BLaER1 (cell line): ENCODE measurements at regions not wholly inside any gene's neighbourhood (a gene's known extent, or its start where the extent isn't known, plus 50 kb on each side); places are given as distances from the start of the nearest gene placed in this dataset.

Experiments
- H3K27ac ChIP-seq: shearing (Covaris generic); formaldehyde crosslinking; 2 replicates; pipeline ENCODE4 v1.8.1; 2022
- H3K27me3 ChIP-seq: shearing (Covaris generic); formaldehyde crosslinking; 2 replicates; pipeline ENCODE4 v1.8.1; 2022
- H3K36me3 ChIP-seq: shearing (Covaris generic); formaldehyde crosslinking; 2 replicates; pipeline ENCODE4 v1.8.1; 2022
- H3K4me1 ChIP-seq: shearing (Covaris generic); formaldehyde crosslinking; 2 replicates; pipeline ENCODE4 v1.8.1; 2022
- H3K4me2 ChIP-seq: shearing (Covaris generic); formaldehyde crosslinking; 2 replicates; pipeline ENCODE4 v1.8.1; 2022
- H3K4me3 ChIP-seq: shearing (Covaris generic); formaldehyde crosslinking; 2 replicates; pipeline ENCODE4 v1.8.1; 2022
- H3K9ac ChIP-seq: shearing (Covaris generic); formaldehyde crosslinking; 2 replicates; pipeline ENCODE4 v1.8.1; 2022
- H3K9me3 ChIP-seq: shearing (Covaris generic); formaldehyde crosslinking; 2 replicates; pipeline ENCODE4 v1.8.1; 2022
- H4K20me1 ChIP-seq: shearing (Covaris generic); formaldehyde crosslinking; 2 replicates; pipeline ENCODE4 v1.8.1; 2022
- Cebpa-rat ChIP-seq: shearing (Covaris generic); IDR thresholded peaks from 2 replicates; pipeline ENCODE4 v1.8.1; 2022

- no peaks in the 10 kb centered on the region for H4K20me1 ChIP-seq
- no peak overlapping the region for H3K27ac ChIP-seq
- no peaks in the 10 kb centered on the region for H3K36me3 ChIP-seq
- TF ChIP-seq Cebpa-rat, result no peak
- no peak overlapping the region for H3K9ac ChIP-seq
- no peaks in the 10 kb centered on the region for H3K4me1 ChIP-seq
- no peaks in the 10 kb centered on the region for H3K9me3 ChIP-seq
- no peak overlapping the region for H3K4me2 ChIP-seq
- H3K4me3 ChIP-seq, result no peak overlapping the region
- H3K27me3 ChIP-seq, result no peaks in the 10 kb centered on the region
These were observed 1249.0 kb downstream of the SLC16A7 start for GRCh38 chr12:60844875-60845274.

DNA sequence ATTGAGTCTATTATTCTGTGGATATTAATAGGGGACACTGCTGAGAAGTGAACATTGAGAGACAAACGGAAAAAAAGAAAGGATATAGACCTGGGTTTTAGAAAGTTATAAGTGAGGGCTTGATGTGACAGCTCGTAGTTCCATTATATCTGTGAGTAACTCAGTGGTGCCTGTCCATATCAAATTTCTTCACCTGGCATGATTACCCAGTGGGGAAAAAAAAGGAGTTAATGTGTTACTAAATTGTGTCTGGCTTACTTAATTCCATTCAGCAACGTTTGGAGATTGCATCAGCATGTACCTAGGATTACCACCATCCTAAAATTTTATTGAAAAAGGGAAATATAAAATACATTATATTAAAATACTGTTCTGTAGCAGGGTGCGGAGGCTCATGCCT is 1249.9 kb downstream of the SLC16A7 start:
- H3K4me3 ChIP-seq, result no peak overlapping the region
- no peak overlapping the region for H3K9ac ChIP-seq
- no peaks in the 10 kb centered on the region for H3K9me3 ChIP-seq
- TF ChIP-seq Cebpa-rat, result no peak
- no peak overlapping the region for H3K4me2 ChIP-seq
- no peaks in the 10 kb centered on the region for H3K36me3 ChIP-seq
- no peaks in the 10 kb centered on the region for H3K4me1 ChIP-seq
- no peaks in the 10 kb centered on the region for H3K27me3 ChIP-seq
- H3K27ac ChIP-seq, result no peak overlapping the region
- no peaks in the 10 kb centered on the region for H4K20me1 ChIP-seq

- Histone ChIP-seq H4K20me1 (no peaks in the 10 kb centered on the region), H3K36me3 (no peaks in the 10 kb centered on the region), H3K27me3 (no peaks in the 10 kb centered on the region), H3K4me1 (no peaks in the 10 kb centered on the region), H3K9ac (no peak overlapping the region), H3K4me3 (no peak overlapping the region), H3K4me2 (no peak overlapping the region), H3K27ac (no peak overlapping the region), H3K9me3 (no peaks in the 10 kb centered on the region)
- no peak for TF ChIP-seq Cebpa-rat
These were observed 1251.5 kb downstream of the SLC16A7 start for GRCh38 chr12:60847281-60847680.

DNA sequence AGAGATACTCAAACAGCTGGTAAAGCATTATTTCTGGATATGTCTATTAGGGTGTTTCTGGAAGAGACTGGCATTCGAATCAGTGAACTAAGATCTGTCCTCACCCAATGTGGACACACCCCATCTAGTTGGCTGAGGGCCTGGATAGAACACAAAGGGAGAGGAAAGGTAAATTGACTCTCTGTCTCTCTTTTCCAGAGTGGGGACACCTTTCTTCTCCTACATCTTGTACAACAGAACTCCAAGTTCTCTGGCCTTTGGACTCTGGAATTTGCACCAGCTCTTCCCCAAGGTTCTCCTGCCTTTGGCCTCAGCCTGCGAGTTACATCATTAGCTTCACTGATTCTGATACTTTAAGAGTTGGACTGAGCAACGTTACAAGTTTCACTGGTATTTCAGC is 1253.9 kb downstream of the SLC16A7 start:
- no peaks in the 10 kb centered on the region for H3K4me1 ChIP-seq
- H4K20me1 ChIP-seq, result no peaks in the 10 kb centered on the region
- no peak for TF ChIP-seq Cebpa-rat
- no peak overlapping the region for H3K4me3 ChIP-seq
- H3K36me3 ChIP-seq, result no peaks in the 10 kb centered on the region
- no peak overlapping the region for H3K4me2 ChIP-seq
- no peak overlapping the region for H3K9ac ChIP-seq
- H3K27me3 ChIP-seq, result no peaks in the 10 kb centered on the region
- no peak overlapping the region for H3K27ac ChIP-seq
- H3K9me3 ChIP-seq, result no peaks in the 10 kb centered on the region

DNA sequence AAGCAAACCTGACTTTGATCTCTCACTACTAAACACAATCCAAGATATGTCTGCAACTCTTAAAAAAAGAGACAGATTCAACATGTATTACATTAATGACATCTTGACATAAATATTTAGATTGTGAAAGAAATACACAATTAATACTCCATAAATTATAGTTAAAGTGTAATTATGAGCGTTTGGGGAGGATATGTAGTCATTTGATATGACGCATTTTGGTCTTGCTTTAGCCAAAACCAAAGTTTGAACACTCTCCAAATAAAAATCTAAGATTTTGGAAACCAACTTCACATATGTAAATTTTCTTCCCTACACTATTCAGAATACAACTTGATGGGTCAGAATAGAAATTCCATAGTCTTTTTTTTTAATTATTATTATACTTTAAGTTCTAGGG is 1257.6 kb downstream of the SLC16A7 start:
- Histone ChIP-seq H3K4me3 (no peak overlapping the region), H3K27ac (no peak overlapping the region), H3K9ac (no peak overlapping the region), H3K27me3 (no peaks in the 10 kb centered on the region), H3K4me2 (no peak overlapping the region), H3K9me3 (no peaks in the 10 kb centered on the region), H4K20me1 (no peaks in the 10 kb centered on the region), H3K36me3 (no peaks in the 10 kb centered on the region), H3K4me1 (no peaks in the 10 kb centered on the region)
- no peak for TF ChIP-seq Cebpa-rat

GRCh38 chr12:60863421-60863820 is 1267.6 kb downstream of the SLC16A7 start:
- H3K27ac ChIP-seq, result no peak overlapping the region
- TF ChIP-seq Cebpa-rat, result no peak
- no peak overlapping the region for H3K4me3 ChIP-seq
- no peak overlapping the region for H3K4me2 ChIP-seq
- H3K9me3 ChIP-seq, result no peaks in the 10 kb centered on the region
- H3K27me3 ChIP-seq, result no peaks in the 10 kb centered on the region
- H3K4me1 ChIP-seq, result no peaks in the 10 kb centered on the region
- H3K36me3 ChIP-seq, result no peaks in the 10 kb centered on the region
- H3K9ac ChIP-seq, result no peak overlapping the region
- H4K20me1 ChIP-seq, result no peaks in the 10 kb centered on the region

DNA sequence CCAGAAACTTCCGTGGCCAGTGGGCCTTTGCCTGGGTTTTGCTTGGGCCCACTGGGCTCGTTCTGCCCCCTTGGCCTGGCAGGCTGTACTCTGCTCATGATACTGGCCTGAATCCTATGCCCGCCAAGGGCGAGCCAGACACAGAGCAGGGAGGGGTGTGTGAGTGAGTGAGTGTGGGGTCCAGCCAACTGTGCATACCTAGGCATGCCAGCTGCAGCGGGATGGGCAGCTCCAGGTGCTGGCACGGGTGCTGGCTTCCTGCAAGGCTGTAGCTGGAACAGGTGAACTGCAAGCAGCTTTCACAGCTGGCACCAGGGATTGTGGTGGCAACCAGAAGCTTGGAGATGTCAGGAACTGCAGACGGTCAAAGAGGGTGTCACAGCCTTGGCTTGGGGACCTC is 1276.4 kb downstream of the SLC16A7 start:
- H3K9me3 ChIP-seq, result no peaks in the 10 kb centered on the region
- H4K20me1 ChIP-seq, result no peaks in the 10 kb centered on the region
- H3K4me2 ChIP-seq, result no peak overlapping the region
- H3K9ac ChIP-seq, result no peak overlapping the region
- no peak overlapping the region for H3K4me3 ChIP-seq
- H3K27ac ChIP-seq, result no peak overlapping the region
- H3K36me3 ChIP-seq, result no peaks in the 10 kb centered on the region
- H3K4me1 ChIP-seq, result no peaks in the 10 kb centered on the region
- TF ChIP-seq Cebpa-rat, result no peak
- H3K27me3 ChIP-seq, result no peaks in the 10 kb centered on the region

DNA sequence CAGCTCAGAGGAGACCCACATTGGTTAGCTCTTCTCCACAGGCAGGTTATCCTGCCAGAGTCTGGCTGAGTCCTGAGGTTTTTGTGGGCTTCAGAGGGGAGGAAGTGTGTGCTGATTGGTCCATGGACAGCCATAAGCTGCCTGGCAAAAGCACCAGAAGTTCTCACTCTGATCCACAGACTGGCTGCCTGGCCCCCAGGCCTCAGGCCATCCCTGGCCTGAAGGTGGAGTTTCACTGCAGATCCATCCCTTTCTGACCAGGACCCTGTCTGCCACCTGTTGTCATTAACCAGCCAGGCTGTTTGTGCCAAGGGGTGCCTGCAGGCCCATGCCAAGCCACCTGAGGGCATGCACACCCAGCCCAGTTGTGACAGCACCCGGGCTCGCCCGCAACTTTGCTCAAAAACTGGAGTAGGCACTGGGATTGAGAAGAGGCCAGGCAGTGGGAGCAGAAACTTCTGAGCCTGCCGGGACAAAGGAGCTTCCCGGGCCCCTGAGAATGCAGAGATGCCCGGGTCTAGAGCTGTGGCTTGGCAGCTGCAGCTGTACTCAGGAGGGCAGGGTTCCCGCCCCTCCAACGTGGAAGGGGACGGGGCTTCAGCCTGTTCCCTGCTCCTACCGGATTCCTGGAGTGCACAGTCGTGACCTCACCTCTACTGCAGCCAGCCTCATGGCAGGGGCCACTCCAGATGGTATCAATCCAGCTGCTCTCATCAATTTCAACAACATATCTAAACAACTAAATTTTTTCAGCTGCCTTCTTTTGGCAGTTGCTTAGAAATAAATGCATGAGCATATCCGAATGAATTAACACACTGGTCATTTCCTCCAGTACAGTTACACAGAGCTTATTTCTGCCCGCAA is 1277.3 kb downstream of the SLC16A7 start:
- H3K9me3 ChIP-seq, result no peaks in the 10 kb centered on the region
- no peaks in the 10 kb centered on the region for H3K27me3 ChIP-seq
- no peak overlapping the region for H3K4me2 ChIP-seq
- no peak overlapping the region for H3K9ac ChIP-seq
- no peak overlapping the region for H3K27ac ChIP-seq
- H3K36me3 ChIP-seq, result no peaks in the 10 kb centered on the region
- H3K4me3 ChIP-seq, result no peak overlapping the region
- no peaks in the 10 kb centered on the region for H4K20me1 ChIP-seq
- TF ChIP-seq Cebpa-rat, result no peak
- no peaks in the 10 kb centered on the region for H3K4me1 ChIP-seq

- Histone ChIP-seq H3K36me3 (no peaks in the 10 kb centered on the region), H3K4me1 (no peaks in the 10 kb centered on the region), H3K27me3 (no peaks in the 10 kb centered on the region), H3K4me3 (no peak overlapping the region), H3K9ac (no peak overlapping the region), H3K4me2 (no peak overlapping the region), H4K20me1 (no peaks in the 10 kb centered on the region), H3K27ac (no peak overlapping the region), H3K9me3 (no peaks in the 10 kb centered on the region)
- TF ChIP-seq Cebpa-rat, result no peak
These were observed 1278.3 kb downstream of the SLC16A7 start for GRCh38 chr12:60874091-60874490.

DNA sequence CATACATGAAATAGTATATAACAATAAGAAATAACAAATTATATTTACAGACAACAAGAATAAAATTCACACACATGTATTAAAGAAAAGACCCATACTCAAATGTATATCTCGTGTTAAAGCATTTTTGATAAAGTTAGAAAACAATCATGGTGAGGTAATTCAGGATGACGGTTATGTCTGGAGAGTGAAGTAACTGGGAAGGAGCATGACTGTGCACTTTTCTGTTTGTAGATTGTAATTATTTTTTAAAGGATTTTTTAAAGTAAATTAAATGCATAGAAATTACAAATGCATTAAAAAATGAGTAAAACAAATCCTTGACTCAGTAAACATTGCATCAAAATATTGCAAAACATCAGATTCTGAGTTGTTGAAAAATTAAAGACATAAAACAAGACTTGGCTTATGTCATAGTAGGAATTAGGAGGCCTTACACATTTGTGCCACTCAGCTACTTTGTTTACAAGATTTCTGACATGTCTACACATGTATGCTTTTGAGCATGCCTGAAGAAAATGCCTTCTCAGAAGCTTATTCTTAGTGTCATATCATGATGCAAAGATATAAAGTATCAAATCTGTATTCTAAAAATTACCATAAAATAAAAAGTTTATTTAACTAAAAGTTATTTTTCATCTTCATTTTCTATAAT is 1325.1 kb downstream of the SLC16A7 start:
- no peaks in the 10 kb centered on the region for H3K9me3 ChIP-seq

More for the DNA sequence above, 1325.1 kb downstream of the SLC16A7 start:
- Histone ChIP-seq H3K4me2 (no peak overlapping the region), H3K4me1 (no peaks in the 10 kb centered on the region), H3K9ac (no peak overlapping the region), H3K36me3 (no peaks in the 10 kb centered on the region), H4K20me1 (no peaks in the 10 kb centered on the region), H3K4me3 (no peak overlapping the region), H3K27me3 (no peaks in the 10 kb centered on the region), H3K27ac (no peak overlapping the region)
- TF ChIP-seq Cebpa-rat, result no peak
